ENCODE measurements at regions not wholly inside any gene's neighbourhood (a gene's known extent, or its start where the extent isn't known, plus 50 kb on each side); places are given as distances from the start of the nearest gene placed in this dataset.

DNA sequence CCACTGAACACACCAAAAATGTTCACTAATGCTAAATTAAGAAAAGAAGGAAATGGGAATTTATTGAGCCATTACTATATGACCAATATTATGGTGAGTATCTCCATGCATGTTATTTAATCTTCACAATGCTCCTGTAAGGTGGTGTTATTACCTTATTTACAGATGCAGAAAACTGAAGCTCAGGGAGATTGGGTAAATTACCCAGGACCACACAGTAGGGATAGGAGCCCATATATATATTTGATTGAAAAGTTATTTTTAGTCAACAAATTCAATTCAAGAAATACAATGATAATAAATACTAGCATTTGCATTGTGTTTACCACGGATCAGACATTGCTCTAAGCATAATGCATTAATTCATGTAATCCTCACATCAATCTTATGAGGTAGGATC lies 202.2 kb upstream of the FBXO11 start:
- DNase-seq, result no peak

GRCh38 chr2:48109491-48110204 lies 203.3 kb upstream of the FBXO11 start:
- DNase-seq, result peak; percentile 46 to 55

DNA sequence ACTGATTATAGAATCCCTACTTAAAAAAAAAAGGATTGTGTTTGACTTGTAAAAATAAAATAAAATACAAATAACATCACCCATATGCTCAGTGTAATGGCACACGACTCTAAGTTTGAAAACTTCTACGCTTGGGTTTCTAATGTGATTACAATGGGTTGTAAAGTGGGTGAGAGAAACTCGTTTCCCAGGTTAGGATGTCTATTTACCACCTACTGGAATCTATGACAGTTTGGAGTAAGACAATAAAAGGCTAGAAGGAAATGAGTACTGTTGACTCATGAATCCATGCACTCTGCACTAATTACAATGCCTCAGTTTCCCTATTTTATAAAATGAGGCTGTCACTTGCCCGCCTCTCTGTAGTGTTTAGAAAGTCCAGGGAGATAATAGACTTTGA lies 204.0 kb upstream of the FOXN2 start:
- no peak for DNase-seq

- DNase-seq, result peak; percentile 44 to 70
These were observed 201.4 kb upstream of the FOXN2 start for GRCh38 chr2:48112911-48113680.

DNA sequence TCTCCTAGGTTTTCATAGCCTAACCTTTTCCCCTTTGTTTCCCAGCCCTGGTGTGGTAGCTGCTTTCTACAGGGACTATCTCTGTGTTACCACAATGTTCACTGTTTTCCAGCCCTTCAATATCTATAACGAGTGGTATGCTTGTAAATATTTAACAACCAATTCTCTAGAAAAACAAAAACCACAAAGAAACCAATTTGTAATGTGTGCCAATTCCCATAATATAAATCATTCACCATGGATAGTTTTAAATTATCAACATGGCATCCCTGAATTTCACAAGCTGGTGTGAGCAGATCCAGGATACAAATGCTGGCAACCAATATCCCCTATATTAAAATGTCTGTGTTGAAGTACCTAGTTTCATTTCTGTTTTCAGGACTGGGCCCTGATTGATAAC lies 200.7 kb upstream of the FOXN2 start:
- no peak for DNase-seq

DNA sequence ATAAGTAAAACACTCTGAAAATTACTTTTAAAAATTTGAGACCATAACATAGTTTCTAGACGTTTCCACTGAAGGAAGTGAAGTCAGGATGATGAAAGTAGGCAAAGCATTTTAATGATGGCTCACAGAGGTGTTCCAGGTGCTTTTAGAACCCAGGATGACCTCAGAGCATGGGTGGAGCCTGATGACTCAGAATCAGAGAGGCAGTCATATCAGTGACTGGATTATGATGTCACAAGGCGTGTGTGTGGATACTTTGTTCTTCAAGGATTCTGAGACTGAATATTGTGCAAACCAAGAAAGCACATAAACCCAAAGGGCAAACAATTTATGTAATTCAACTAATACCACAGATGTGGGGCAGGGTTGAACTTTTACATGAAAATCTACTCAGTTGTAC lies 200.2 kb upstream of the FOXN2 start:
- DNase-seq, result peak; percentile 60 to 63

DNA sequence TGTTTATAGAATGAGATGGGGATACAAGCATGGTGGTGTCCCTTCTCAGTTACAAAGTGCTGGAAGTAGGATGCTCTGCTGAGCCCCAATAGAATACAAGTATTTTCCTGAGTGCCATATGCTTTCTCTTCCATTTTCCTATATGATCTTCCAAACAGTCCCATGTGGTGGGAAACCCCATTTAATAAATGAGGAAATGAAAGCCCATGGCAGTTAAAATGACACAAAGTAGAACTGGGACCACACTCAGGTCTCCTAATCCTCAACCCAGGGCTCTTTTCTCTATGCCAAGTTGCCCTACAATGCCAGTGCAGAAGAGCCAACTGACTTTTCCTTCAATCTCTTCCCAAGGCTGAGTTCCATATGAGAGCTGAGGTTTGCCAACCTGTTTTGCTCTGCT lies 198.0 kb upstream of the FOXN2 start:
- no peak for DNase-seq

GRCh38 chr2:48118895-48119294 lies 195.6 kb upstream of the FOXN2 start:
- no peak for DNase-seq

GRCh38 chr2:48120112-48120511 lies 194.4 kb upstream of the FOXN2 start:
- no peak for DNase-seq

GRCh38 chr2:48120759-48121242 lies 193.7 kb upstream of the FOXN2 start:
- DNase-seq, result peak; percentile 92 to 97

- no peak for DNase-seq
These were observed 192.3 kb upstream of the FOXN2 start for GRCh38 chr2:48122166-48122565.

- no peak for DNase-seq
These were observed 189.9 kb upstream of the FOXN2 start for GRCh38 chr2:48124592-48124991.

DNA sequence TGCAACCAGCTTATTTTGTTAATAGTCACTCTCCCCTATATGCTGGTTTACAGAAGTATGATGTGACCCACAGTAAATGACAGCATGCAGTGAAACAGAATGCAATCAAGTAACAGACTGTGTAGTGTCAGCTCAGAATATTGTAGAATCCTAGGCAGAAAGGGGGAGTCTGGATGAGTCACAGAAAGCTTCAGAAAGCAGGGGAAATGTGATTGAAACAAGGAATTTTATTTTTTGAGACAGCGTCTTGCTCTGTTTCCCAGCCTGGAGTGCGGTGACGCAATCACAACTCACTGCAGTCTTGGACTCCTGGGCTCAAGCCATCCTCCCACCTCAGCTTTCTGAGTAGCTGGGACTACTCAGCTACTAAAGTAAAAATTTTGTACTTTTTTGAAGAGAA lies 188.3 kb upstream of the FOXN2 start:
- peak; percentile 48 to 53 for DNase-seq

GRCh38 chr2:48127612-48128191 lies 186.8 kb upstream of the FOXN2 start:
- no peak for DNase-seq

- no peak for DNase-seq
These were observed 185.1 kb upstream of the FOXN2 start for GRCh38 chr2:48129293-48129950.

DNA sequence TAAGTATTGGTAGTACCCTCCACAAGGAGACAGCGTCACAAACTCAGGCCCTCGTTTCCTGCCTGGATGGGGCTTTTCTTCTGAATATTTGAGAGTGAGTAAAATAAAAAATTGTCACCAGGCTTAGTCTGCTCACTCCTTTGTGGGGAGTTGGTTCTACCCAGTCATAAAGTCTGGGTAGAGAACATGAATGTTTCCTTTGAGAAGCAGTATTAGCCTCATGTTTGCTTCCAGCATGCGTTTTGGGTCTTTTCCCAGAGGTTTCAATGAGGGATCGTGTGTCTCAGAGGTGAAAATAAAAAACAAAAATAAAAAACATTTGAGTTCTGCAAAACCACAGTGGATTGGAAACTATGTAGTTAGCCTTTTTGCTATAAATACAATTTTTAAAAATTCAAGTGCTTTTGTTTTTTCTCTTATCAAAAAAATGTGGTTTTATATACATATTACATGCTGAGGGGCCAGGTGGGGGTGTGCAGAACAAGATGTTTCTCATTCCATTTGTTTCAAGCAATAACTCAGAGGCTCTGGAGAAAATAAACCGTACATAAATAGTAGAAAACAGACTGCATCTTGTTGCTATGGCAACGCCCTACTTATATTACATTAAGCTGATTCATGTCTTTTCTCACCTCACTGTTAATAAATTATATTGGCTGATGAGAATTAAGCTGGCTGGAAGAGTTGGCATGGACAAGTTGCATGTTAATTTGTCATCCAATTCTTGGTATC lies 182.8 kb upstream of the FOXN2 start:
- DNase-seq, result no peak

DNA sequence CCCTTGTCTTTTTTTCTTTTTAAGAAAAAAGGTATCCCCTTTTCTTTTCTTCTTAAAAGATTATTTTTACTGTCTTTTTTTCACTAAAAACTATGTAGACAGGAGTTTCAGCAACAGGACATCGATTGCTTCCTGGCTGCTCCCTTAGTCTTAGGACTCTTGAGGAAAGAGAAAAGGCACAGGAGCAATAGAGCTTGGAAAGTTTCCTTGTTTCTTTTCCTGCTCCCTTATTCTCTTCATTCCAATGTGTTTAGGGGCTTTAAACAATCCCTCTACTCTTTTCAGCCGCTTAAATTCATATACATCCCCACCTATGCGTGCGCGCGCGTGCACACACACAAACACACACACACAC lies 182.2 kb upstream of the FOXN2 start:
- no peak for DNase-seq

DNA sequence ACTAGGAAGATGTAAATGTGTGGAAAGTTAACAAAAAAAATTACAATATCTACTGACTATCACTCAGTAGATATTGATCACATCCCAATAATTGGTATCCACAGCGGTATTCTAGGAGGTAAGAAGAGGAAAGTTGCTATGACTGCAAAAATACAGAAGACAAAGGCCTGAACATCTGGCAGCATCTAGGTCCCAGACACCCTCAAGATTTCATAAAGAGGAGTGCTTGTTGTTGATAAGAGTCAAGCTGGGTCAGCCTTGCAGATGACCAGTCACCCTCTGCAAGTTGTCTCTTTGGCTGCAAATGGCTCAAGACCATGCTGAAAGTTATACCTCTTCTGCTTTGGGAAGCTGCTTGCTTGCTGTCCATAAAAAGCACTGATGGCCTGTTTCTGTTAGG lies 179.8 kb upstream of the FOXN2 start:
- DNase-seq, result no peak

- DNase-seq, result no peak
These were observed 178.7 kb upstream of the FOXN2 start for GRCh38 chr2:48135797-48136196.

GRCh38 chr2:48137829-48138228 lies 176.7 kb upstream of the FOXN2 start:
- no peak for DNase-seq

DNA sequence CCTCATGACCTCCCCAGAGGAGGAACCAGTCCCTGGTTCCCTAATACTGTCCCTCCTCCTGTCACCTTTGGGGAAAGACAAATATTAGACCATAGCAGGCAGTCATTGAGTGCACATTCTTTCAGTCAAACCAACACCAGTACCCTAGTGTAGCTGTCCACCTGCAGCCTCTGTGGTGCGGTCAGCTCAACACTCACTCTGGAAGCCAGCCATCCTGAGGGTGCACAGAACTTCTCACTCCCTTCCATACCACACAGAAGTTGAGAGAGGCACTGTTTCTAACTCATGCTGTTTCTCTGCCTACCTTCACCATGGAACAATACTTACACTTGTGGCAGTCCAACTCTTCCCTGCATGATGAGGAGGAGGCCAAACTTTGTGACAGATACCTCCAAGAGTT lies 175.6 kb upstream of the FOXN2 start:
- no peak for DNase-seq

DNA sequence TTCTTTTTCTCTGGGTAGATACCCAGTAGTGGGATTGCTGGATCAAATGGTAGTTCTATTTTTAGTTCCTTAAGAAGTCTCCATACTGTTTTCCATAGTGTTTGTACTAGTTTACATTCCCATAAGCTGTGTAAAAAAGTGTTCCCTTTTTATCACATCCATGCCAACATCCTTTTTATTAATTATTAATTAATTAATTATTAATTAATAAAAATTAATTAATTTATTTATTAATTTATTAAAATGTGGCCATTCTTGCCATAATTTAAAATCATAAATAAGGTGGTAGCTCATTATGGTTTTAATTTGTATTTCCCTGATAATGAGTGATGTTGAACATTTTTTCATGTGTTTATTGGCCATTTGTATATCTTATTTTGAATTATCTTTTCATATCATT lies 173.9 kb upstream of the FOXN2 start:
- DNase-seq, result no peak

- no peak for DNase-seq
These were observed 169.7 kb upstream of the FOXN2 start for GRCh38 chr2:48144777-48145176.
